HG03039 (cell line): ENCODE measurements at regions not wholly inside any gene's neighbourhood (a gene's known extent, or its start where the extent isn't known, plus 50 kb on each side); places are given as distances from the start of the nearest gene placed in this dataset.
A peak's percentile ranks its signal among the peaks of the same experiment; 100 is the strongest.

ENCODE experiments used
- ATAC-seq: cut with Tn5 transposase; IDR thresholded peaks from one replicate; pipeline ENCODE4 v1.9.1; 2021; ENCODE audit warnings: mild to moderate bottlenecking, moderate library complexity; ENCODE audit not compliant: unreplicated experiment

- no peak for ATAC-seq
Measured at GRCh38 chr2:12928197-12928774, 211.6 kb downstream of the TRIB2 start.

- no peak for ATAC-seq
Measured at GRCh38 chr2:12928775-12929401, 212.2 kb downstream of the TRIB2 start.

- no peak for ATAC-seq
Measured at GRCh38 chr2:12929758-12930157, 213.0 kb downstream of the TRIB2 start.

- ATAC-seq, result no peak
Measured at GRCh38 chr2:12930391-12930790, 213.7 kb downstream of the TRIB2 start.

- ATAC-seq, result no peak
Measured at GRCh38 chr2:12931186-12931844, 214.6 kb downstream of the TRIB2 start.

GRCh38 chr2:12932192-12932591, 215.5 kb downstream of the TRIB2 start:
- ATAC-seq, result no peak

GRCh38 chr2:12934146-12934756, 217.5 kb downstream of the TRIB2 start:
- no peak for ATAC-seq

- ATAC-seq, result no peak
Measured at GRCh38 chr2:12935222-12935621, 218.5 kb downstream of the TRIB2 start.

- no peak for ATAC-seq
Measured at GRCh38 chr2:12935796-12936195, 219.1 kb downstream of the TRIB2 start.

GRCh38 chr2:12941203-12941602, 224.5 kb downstream of the TRIB2 start:
- ATAC-seq, result no peak

GRCh38 chr2:12948231-12948960, 231.7 kb downstream of the TRIB2 start:
- no peak for ATAC-seq

- peak; percentile 81 for ATAC-seq
Measured at GRCh38 chr2:12948961-12949353, 232.2 kb downstream of the TRIB2 start.

GRCh38 chr2:12949406-12949805, 232.7 kb downstream of the TRIB2 start:
- ATAC-seq, result no peak

- no peak for ATAC-seq
Measured at GRCh38 chr2:12950174-12950573, 233.4 kb downstream of the TRIB2 start.

- no peak for ATAC-seq
Measured at GRCh38 chr2:12950957-12951656, 234.4 kb downstream of the TRIB2 start.

GRCh38 chr2:12951657-12951973, 234.9 kb downstream of the TRIB2 start:
- no peak for ATAC-seq

- no peak for ATAC-seq
Measured at GRCh38 chr2:12953596-12953995, 236.9 kb downstream of the TRIB2 start.

- no peak for ATAC-seq
Measured at GRCh38 chr2:12955864-12956263, 239.1 kb downstream of the TRIB2 start.

- ATAC-seq, result no peak
Measured at GRCh38 chr2:12957251-12957650, 240.5 kb downstream of the TRIB2 start.

GRCh38 chr2:12959935-12960334, 243.2 kb downstream of the TRIB2 start:
- ATAC-seq, result no peak

GRCh38 chr2:12960671-12961070, 243.9 kb downstream of the TRIB2 start:
- no peak for ATAC-seq
